H9 (cell line): ENCODE measurements at regions not wholly inside any gene's neighbourhood (a gene's known extent, or its start where the extent isn't known, plus 50 kb on each side); places are given as distances from the start of the nearest gene placed in this dataset.

Experiments
- DNase-seq: peaks from one replicate; pipeline ENCODE4 v3.0.0-alpha.2; 2017
- H2AFZ ChIP-seq: one replicate; pipeline ENCODE4 v1.6.1; 2013; ENCODE audit warnings: mild to moderate bottlenecking, low read length, control low read depth, moderate library complexity
- H2AK5ac ChIP-seq: 2 replicates; pipeline ENCODE4 v1.6.1; 2013; ENCODE audit warnings: low read length, control low read depth, mixed read lengths; ENCODE audit not compliant: insufficient read length
- H2BK120ac ChIP-seq: one replicate; pipeline ENCODE4 v1.6.1; 2013; ENCODE audit warnings: low read depth, mild to moderate bottlenecking, low read length, control low read depth, inconsistent platforms; ENCODE audit not compliant: poor library complexity, severe bottlenecking
- H2BK12ac ChIP-seq: 2 replicates; pipeline ENCODE4 v1.6.1; 2013; ENCODE audit warnings: low read length, control low read depth, mixed read lengths, low read depth; ENCODE audit not compliant: insufficient read length
- H2BK15ac ChIP-seq: 2 replicates; pipeline ENCODE4 v1.6.1; 2013; ENCODE audit warnings: low read depth, low read length, control low read depth
- H2BK20ac ChIP-seq: one replicate; pipeline ENCODE4 v1.6.1; 2013; ENCODE audit warnings: low read depth, mild to moderate bottlenecking, low read length, control low read depth, inconsistent platforms; ENCODE audit not compliant: poor library complexity, severe bottlenecking
- H2BK5ac ChIP-seq: 2 replicates; pipeline ENCODE4 v1.6.1; 2013; ENCODE audit warnings: low read length, control low read depth, mixed read lengths; ENCODE audit not compliant: insufficient read length
- H3K14ac ChIP-seq: 2 replicates; pipeline ENCODE4 v1.6.1; 2013; ENCODE audit warnings: low read length, control low read depth; ENCODE audit not compliant: insufficient read depth
- H3K18ac ChIP-seq: 2 replicates; pipeline ENCODE4 v1.6.1; 2013; ENCODE audit warnings: low read depth, mild to moderate bottlenecking, mixed read lengths, low read length, control low read depth; ENCODE audit not compliant: insufficient read length
- H3K23ac ChIP-seq: 2 replicates; pipeline ENCODE4 v1.6.1; 2013; ENCODE audit warnings: low read length, control low read depth, mixed read lengths, low read depth; ENCODE audit not compliant: insufficient read length
- H3K23me2 ChIP-seq: 2 replicates; pipeline ENCODE4 v1.6.1; 2013; ENCODE audit warnings: low read depth, mild to moderate bottlenecking, mixed read lengths, low read length, control low read depth; ENCODE audit not compliant: insufficient read length, poor library complexity, severe bottlenecking
- H3K27ac ChIP-seq: 2 replicates; pipeline ENCODE4 v1.5.1; 2013; ENCODE audit warnings: low read length, control low read depth, mixed read lengths, low read depth; ENCODE audit not compliant: insufficient read length
- H3K27me3 ChIP-seq: 2 replicates; pipeline ENCODE4 v1.6.1; 2013; ENCODE audit warnings: low read length, control low read depth, inconsistent platforms; ENCODE audit not compliant: insufficient read depth
- H3K4ac ChIP-seq: 2 replicates; pipeline ENCODE4 v1.6.1; 2013; ENCODE audit warnings: low read depth, mild to moderate bottlenecking, control low read depth, inconsistent platforms, low read length, moderate library complexity
- H3K4me1 ChIP-seq: 2 replicates; pipeline ENCODE4 v1.6.1; 2013; ENCODE audit warnings: low read length, control low read depth, inconsistent platforms; ENCODE audit not compliant: insufficient read depth
- H3K4me2 ChIP-seq: 2 replicates; pipeline ENCODE4 v1.6.1; 2013; ENCODE audit warnings: low read length, control low read depth, mixed read lengths; ENCODE audit not compliant: insufficient read length, insufficient read depth
- H3K56ac ChIP-seq: 2 replicates; pipeline ENCODE4 v1.6.1; 2013; ENCODE audit warnings: low read depth, mild to moderate bottlenecking, mixed read lengths, low read length, control low read depth; ENCODE audit not compliant: insufficient read length
- H3K79me1 ChIP-seq: 2 replicates; pipeline ENCODE4 v1.6.1; 2013; ENCODE audit warnings: low read depth, mild to moderate bottlenecking, moderate library complexity, low read length, control low read depth, inconsistent platforms; ENCODE audit not compliant: insufficient read depth, poor library complexity, severe bottlenecking
- H3K79me2 ChIP-seq: 2 replicates; pipeline ENCODE4 v1.6.1; 2013; ENCODE audit warnings: low read length, control low read depth, inconsistent platforms; ENCODE audit not compliant: insufficient read depth
- H3K9ac ChIP-seq: 2 replicates; pipeline ENCODE4 v1.6.1; 2013; ENCODE audit warnings: low read length, control low read depth, mixed read lengths; ENCODE audit not compliant: insufficient read length; ENCODE audit errors: extremely low read depth
- H3K9me3 ChIP-seq: one replicate; pipeline ENCODE4 v1.6.1; 2013; ENCODE audit warnings: low read depth, low read length, inconsistent platforms; ENCODE audit not compliant: control insufficient read depth
- H3T11ph ChIP-seq: one replicate; pipeline ENCODE4 v1.6.1; 2013; ENCODE audit warnings: mild to moderate bottlenecking, low read length, control low read depth, inconsistent platforms
- H4K20me1 ChIP-seq: one replicate; pipeline ENCODE4 v1.6.1; 2013; ENCODE audit not compliant: control insufficient read depth, insufficient read length, insufficient read depth
- H4K5ac ChIP-seq: 2 replicates; pipeline ENCODE4 v1.6.1; 2013; ENCODE audit warnings: low read depth, mild to moderate bottlenecking, mixed read lengths, low read length, control low read depth; ENCODE audit not compliant: insufficient read length
- H4K8ac ChIP-seq: replicated peaks from 2 replicates; pipeline ENCODE4 v1.6.1; 2013; ENCODE audit warnings: low read length, control low read depth, mixed read lengths, low read depth; ENCODE audit not compliant: insufficient read length
- H4K91ac ChIP-seq: 2 replicates; pipeline ENCODE4 v1.6.1; 2013; ENCODE audit warnings: low read depth, mild to moderate bottlenecking, moderate library complexity, mixed read lengths, low read length, control low read depth; ENCODE audit not compliant: insufficient read length
- H3K27ac Mint-ChIP-seq, 3 experiments: 2 replicates in 2 of 3; 3 replicates in 1 of 3; pipeline ENCODE4 v1.8.0; 2020 to 2021; ENCODE audit warnings: mixed read lengths in 3 of 3, mild to moderate bottlenecking in 1 of 3, moderate library complexity in 1 of 3
- H3K27me3 Mint-ChIP-seq: 2 replicates; pipeline ENCODE4 v1.8.0; 2021; ENCODE audit warnings: low read depth, mild to moderate bottlenecking, moderate library complexity, mixed read lengths
- H3K36me3 Mint-ChIP-seq, 3 experiments: 2 replicates in 2 of 3; 3 replicates in 1 of 3; pipeline ENCODE4 v1.8.0; 2020 to 2021; ENCODE audit warnings: low read depth in 3 of 3, mixed read lengths in 3 of 3; ENCODE audit not compliant: insufficient read depth in 1 of 3
- H3K4me1 Mint-ChIP-seq, 2 experiments: 2 replicates each; pipeline ENCODE4 v1.8.0; 2020; ENCODE audit warnings: mixed read lengths in 2 of 2
- H3K4me3 Mint-ChIP-seq, 2 experiments: 2 replicates in 1 of 2; 3 replicates in 1 of 2; pipeline ENCODE4 v1.8.0; 2020 to 2021; ENCODE audit warnings: mild to moderate bottlenecking in 2 of 2, mixed read lengths in 2 of 2, moderate library complexity in 1 of 2
- H3K9me3 Mint-ChIP-seq, 2 experiments: 2 replicates in 1 of 2; 3 replicates in 1 of 2; pipeline ENCODE4 v1.8.0; 2020; ENCODE audit warnings: mild to moderate bottlenecking in 2 of 2, mixed read lengths in 2 of 2, moderate library complexity in 1 of 2
- WGBS: extraction: QIAGEN DNeasy Blood & Tissue Kit; methylation state at CpG from one replicate; pipeline ENCODE4 v1.1.7; 2013; ENCODE audit warnings: missing lambda C conversion rate, low lambda C conversion rate, mixed read lengths; ENCODE audit not compliant: insufficient read length; ENCODE audit errors: extremely low coverage; 5-methylcytosine and 5-hydroxymethylcytosine counted together
- TF ChIP-seq, protein P1 (sequence below): fragments of 200-600 bp; sonication (generic); conservative IDR thresholded peaks from 3 replicates; pipeline ENCODE4 v1.8.0; 2021; ENCODE audit warnings: antibody characterized with exemption, mild to moderate bottlenecking

- whole genome bisulfite sequencing, result no CpG with 5 or more reads among the region's 1 CpG
- no peaks in the 10 kb centered on the region for H3K4me1 Mint-ChIP-seq
- no peak overlapping the region for H3T11ph ChIP-seq
Observed at GRCh38 chr2:177154809-177155208, 57.8 kb upstream of the HNRNPA3 start.

More at GRCh38 chr2:177154809-177155208, 57.8 kb upstream of the HNRNPA3 start:
- Histone ChIP-seq H3K27me3 (no peaks in the 10 kb centered on the region), H2AFZ (no peak overlapping the region), H4K5ac (no peak overlapping the region), H2BK20ac (no peak overlapping the region), H4K20me1 (no peaks in the 10 kb centered on the region), H3K18ac (no peak overlapping the region), H2BK15ac (no peak overlapping the region), H3K79me2 (no peaks in the 10 kb centered on the region), H3K4me1 (no peaks in the 10 kb centered on the region), H3K27ac (no peak overlapping the region), H2BK12ac (no peak overlapping the region), H2BK120ac (no peak overlapping the region), H3K4me2 (no peak overlapping the region), H3K9me3 (no peaks in the 10 kb centered on the region), H3K4ac (no peak overlapping the region), H3K23ac (no peak overlapping the region), H3K79me1 (no peaks in the 10 kb centered on the region), H2BK5ac (no peak overlapping the region), H2AK5ac (no peak overlapping the region), H4K91ac (no peak overlapping the region), H3K14ac (no peak overlapping the region), H3K9ac (no peak overlapping the region), H3K23me2 (no peaks in the 10 kb centered on the region), H4K8ac (no peak overlapping the region), H3K56ac (no peak overlapping the region)
- H3K36me3 Mint-ChIP-seq, result no peaks in the 10 kb centered on the region
- H3K27ac Mint-ChIP-seq, result no peak overlapping the region
- no peaks in the 10 kb centered on the region for H3K9me3 Mint-ChIP-seq
- H3K27me3 Mint-ChIP-seq, result peaks cover 6% of the 10 kb centered on the region
- TF ChIP-seq, protein P1, sequence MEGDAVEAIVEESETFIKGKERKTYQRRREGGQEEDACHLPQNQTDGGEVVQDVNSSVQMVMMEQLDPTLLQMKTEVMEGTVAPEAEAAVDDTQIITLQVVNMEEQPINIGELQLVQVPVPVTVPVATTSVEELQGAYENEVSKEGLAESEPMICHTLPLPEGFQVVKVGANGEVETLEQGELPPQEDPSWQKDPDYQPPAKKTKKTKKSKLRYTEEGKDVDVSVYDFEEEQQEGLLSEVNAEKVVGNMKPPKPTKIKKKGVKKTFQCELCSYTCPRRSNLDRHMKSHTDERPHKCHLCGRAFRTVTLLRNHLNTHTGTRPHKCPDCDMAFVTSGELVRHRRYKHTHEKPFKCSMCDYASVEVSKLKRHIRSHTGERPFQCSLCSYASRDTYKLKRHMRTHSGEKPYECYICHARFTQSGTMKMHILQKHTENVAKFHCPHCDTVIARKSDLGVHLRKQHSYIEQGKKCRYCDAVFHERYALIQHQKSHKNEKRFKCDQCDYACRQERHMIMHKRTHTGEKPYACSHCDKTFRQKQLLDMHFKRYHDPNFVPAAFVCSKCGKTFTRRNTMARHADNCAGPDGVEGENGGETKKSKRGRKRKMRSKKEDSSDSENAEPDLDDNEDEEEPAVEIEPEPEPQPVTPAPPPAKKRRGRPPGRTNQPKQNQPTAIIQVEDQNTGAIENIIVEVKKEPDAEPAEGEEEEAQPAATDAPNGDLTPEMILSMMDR, result no peak
- no peak overlapping the region for H3K4me3 Mint-ChIP-seq
- DNase-seq, result no peak
